NOMO-1 (cell line): ENCODE measurements at regions not wholly inside any gene's neighbourhood (a gene's known extent, or its start where the extent isn't known, plus 50 kb on each side); places are given as distances from the start of the nearest gene placed in this dataset.

ENCODE experiments used
- DNase-seq, 2 experiments: peaks; one replicate each; lab custom pipeline; 2025; ENCODE audit not compliant: unreplicated experiment in 2 of 2; lab: John Stamatoyannopoulos, UW

GRCh38 chr2:4670331-4670730, 967.0 kb downstream of the DCDC2C start:
- no peak for DNase-seq

- DNase-seq: peak; percentile 44 to 70
Measured at GRCh38 chr2:4673025-4673489, 969.7 kb downstream of the DCDC2C start.

GRCh38 chr2:4674007-4674406, 970.6 kb downstream of the DCDC2C start:
- DNase-seq: no peak

- DNase-seq: no peak
Measured at GRCh38 chr2:4675295-4675694, 971.9 kb downstream of the DCDC2C start.

GRCh38 chr2:4678927-4679326, 975.6 kb downstream of the DCDC2C start:
- no peak for DNase-seq

- no peak for DNase-seq
Measured at GRCh38 chr2:4679391-4679790, 976.0 kb downstream of the DCDC2C start.

- no peak for DNase-seq
Measured at GRCh38 chr2:4684921-4685320, 981.5 kb downstream of the DCDC2C start.

- no peak for DNase-seq
Measured at GRCh38 chr2:4690913-4691312, 987.5 kb downstream of the DCDC2C start.

- no peak for DNase-seq
Measured at GRCh38 chr2:4693266-4693665, 989.9 kb downstream of the DCDC2C start.

- no peak for DNase-seq
Measured at GRCh38 chr2:4695281-4695861, 992.0 kb downstream of the DCDC2C start.

GRCh38 chr2:4715065-4715464, 977.1 kb upstream of the SOX11 start:
- DNase-seq: no peak

- no peak for DNase-seq
Measured at GRCh38 chr2:4718777-4719176, 973.4 kb upstream of the SOX11 start.

GRCh38 chr2:4725618-4726017, 966.6 kb upstream of the SOX11 start:
- no peak for DNase-seq

GRCh38 chr2:4732560-4732959, 959.6 kb upstream of the SOX11 start:
- DNase-seq: no peak

GRCh38 chr2:4745056-4745991, 946.9 kb upstream of the SOX11 start:
- no peak for DNase-seq

- DNase-seq: no peak
Measured at GRCh38 chr2:4753721-4754120, 938.5 kb upstream of the SOX11 start.

GRCh38 chr2:4762951-4763376, 929.2 kb upstream of the SOX11 start:
- DNase-seq: peak in 1 of 2 experiments; percentile 5

- no peak for DNase-seq
Measured at GRCh38 chr2:4765787-4766530, 926.2 kb upstream of the SOX11 start.

GRCh38 chr2:4775668-4776067, 916.5 kb upstream of the SOX11 start:
- DNase-seq: no peak

GRCh38 chr2:4780679-4781078, 911.5 kb upstream of the SOX11 start:
- DNase-seq: no peak

- DNase-seq: no peak
Measured at GRCh38 chr2:4782647-4783046, 909.5 kb upstream of the SOX11 start.
